Endothelial cell of umbilical vein (primary cell): ENCODE measurements at regions not wholly inside any gene's neighbourhood (a gene's known extent, or its start where the extent isn't known, plus 50 kb on each side); places are given as distances from the start of the nearest gene placed in this dataset.

ENCODE experiments used
- BruUV-seq: library from RNA; stranded (reverse); fragments of 400-500 nt; replicated peaks from 2 replicates; lab custom pipeline; 2021; lab: Mats Ljungman, UMichigan
- CTCF ChIA-PET: fragments of 300-600, 350-600 bp; sonication (Branson Sonifier 250); formaldehyde crosslinking; loops from one replicate; lab custom pipeline; 2021; ENCODE audit warnings: antibody characterized with exemption, inconsistent platforms; lab: Charles Lee
- POLR2A ChIA-PET: fragments of 300-600, 350-600 bp; sonication (Branson Sonifier 250); formaldehyde crosslinking; loops from one replicate; lab custom pipeline; 2021; ENCODE audit warnings: antibody characterized with exemption, inconsistent platforms; lab: Charles Lee
- DNase-seq: peaks from one replicate; pipeline ENCODE4 v3.0.0-alpha.2; 2011; ENCODE audit warnings: low read depth, low spot score
- FAIRE-seq: peaks from 2 replicates; lab custom pipeline; 2011; peaks lifted over from hg19 to GRCh38; lab: Jason Lieb, UNC
- H2AFZ ChIP-seq: 2 replicates; pipeline ENCODE4 v1.6.0; 2012; ENCODE audit warnings: low read depth, low read length, control low read depth, inconsistent platforms
- H3K27ac ChIP-seq: 2 replicates; pipeline ENCODE4 v1.5.1; 2011; ENCODE audit warnings: low read depth, mild to moderate bottlenecking, control low read depth, low read length, moderate library complexity; ENCODE audit not compliant: insufficient read depth
- H3K27me3 ChIP-seq, 2 experiments: 2 replicates each; pipeline versions ENCODE4 v1.6.0 to v1.6.1; 2011; ENCODE audit warnings: low read length in 2 of 2, mixed read lengths in 1 of 2; ENCODE audit not compliant: control insufficient read depth in 2 of 2, insufficient read depth in 2 of 2
- H3K36me3 ChIP-seq, 2 experiments: 2 replicates in 1 of 2; 3 replicates in 1 of 2; pipeline ENCODE4 v1.5.1; 2011; ENCODE audit warnings: low read length in 2 of 2, mild to moderate bottlenecking in 1 of 2, moderate library complexity in 1 of 2; ENCODE audit not compliant: control insufficient read depth in 2 of 2, insufficient read depth in 2 of 2; ENCODE audit errors: extremely low read depth in 1 of 2
- H3K4me1 ChIP-seq: 3 replicates; pipeline ENCODE4 v1.5.1; 2011; ENCODE audit warnings: mild to moderate bottlenecking, low read length; ENCODE audit not compliant: control insufficient read depth, insufficient read depth; ENCODE audit errors: extremely low read depth
- H3K4me2 ChIP-seq: 2 replicates; pipeline ENCODE4 v1.6.1; 2011; ENCODE audit warnings: low read length, control low read depth, mixed read lengths; ENCODE audit not compliant: insufficient read depth
- H3K4me3 ChIP-seq, 3 experiments: fragments of 200-600 bp in 1 of 3; sonication (generic), shearing (Covaris generic) in 1 of 3; replicated peaks in 1 of 3; 2 replicates each; pipeline ENCODE4 v1.5.1; 2011 to 2016; ENCODE audit warnings: control low read depth in 3 of 3, low read length in 3 of 3, mild to moderate bottlenecking in 2 of 3, inconsistent platforms in 1 of 3, low read depth in 1 of 3, moderate library complexity in 1 of 3; ENCODE audit not compliant: insufficient read depth in 1 of 3
- H3K79me2 ChIP-seq: 2 replicates; pipeline ENCODE4 v1.6.0; 2012; ENCODE audit warnings: low read length, inconsistent platforms; ENCODE audit not compliant: control insufficient read depth, insufficient read depth
- H3K9ac ChIP-seq: replicated peaks from 2 replicates; pipeline ENCODE3; 2011; ENCODE audit warnings: low read length, control low read depth; ENCODE audit not compliant: insufficient read depth; ENCODE audit errors: extremely low read depth
- H3K9me1 ChIP-seq: replicated peaks from 3 replicates; pipeline ENCODE4 v1.6.0; 2011; ENCODE audit warnings: mild to moderate bottlenecking, low read length; ENCODE audit not compliant: control insufficient read depth, insufficient read depth; ENCODE audit errors: extremely low read depth
- H3K9me3 ChIP-seq: replicated peaks from 2 replicates; pipeline ENCODE4 v1.5.1; 2012; ENCODE audit warnings: low read length, inconsistent platforms; ENCODE audit not compliant: control insufficient read depth, insufficient read depth
- H4K20me1 ChIP-seq: replicated peaks from 2 replicates; pipeline ENCODE3; 2011; ENCODE audit warnings: mild to moderate bottlenecking, low read length; ENCODE audit not compliant: control insufficient read depth, insufficient read depth; ENCODE audit errors: extremely low read depth
- CTCF ChIP-seq, 2 donors: IDR thresholded peaks; 1 replicate in 1 of 2; 2 replicates in 1 of 2; pipeline ENCODE4 v1.5.1; 2011; ENCODE audit warnings: low read length in 2 of 2, mild to moderate bottlenecking in 2 of 2, moderate library complexity in 2 of 2, control low read depth in 1 of 2, inconsistent platforms in 1 of 2, low read depth in 1 of 2; ENCODE audit not compliant: insufficient read depth in 1 of 2; ENCODE audit errors: extremely low read depth in 1 of 2
- EZH2 ChIP-seq: IDR thresholded peaks from 2 replicates; pipeline ENCODE4 v1.6.1; 2012; ENCODE audit warnings: borderline replicate concordance, low read depth, mild to moderate bottlenecking, moderate library complexity, low read length, inconsistent platforms; ENCODE audit not compliant: severe bottlenecking
- FOS ChIP-seq: IDR thresholded peaks from 2 replicates; pipeline ENCODE4 v1.6.1; 2011; ENCODE audit warnings: mild to moderate bottlenecking, low read length, moderate library complexity, borderline replicate concordance; ENCODE audit not compliant: insufficient read depth
- GATA2 ChIP-seq: IDR thresholded peaks from 2 replicates; pipeline ENCODE4 v1.7.0; 2011; ENCODE audit warnings: low read depth, mild to moderate bottlenecking, moderate library complexity, mixed read lengths, low read length; ENCODE audit not compliant: insufficient read length, insufficient read depth
- JUN ChIP-seq: IDR thresholded peaks from 2 replicates; pipeline ENCODE4 v1.6.1; 2011; ENCODE audit warnings: borderline replicate concordance, low read depth; ENCODE audit not compliant: insufficient read length, insufficient read depth
- MAX ChIP-seq: IDR thresholded peaks from 2 replicates; pipeline ENCODE4 v1.6.1; 2011; ENCODE audit not compliant: insufficient read depth, insufficient read length
- MYC ChIP-seq: IDR thresholded peaks from one replicate; pipeline ENCODE4 v1.6.1; 2011; ENCODE audit warnings: mild to moderate bottlenecking, low read depth, low read length
- POLR2A ChIP-seq: IDR thresholded peaks from 2 replicates; pipeline ENCODE4 v1.6.1; 2012; ENCODE audit warnings: low read depth, mild to moderate bottlenecking, control low read depth, low read length
- POLR2AphosphoS5 ChIP-seq: IDR thresholded peaks from 2 replicates; pipeline ENCODE4 v1.6.1; 2012; ENCODE audit warnings: low read depth, mild to moderate bottlenecking, control low read depth, low read length, moderate library complexity; ENCODE audit not compliant: insufficient read depth
- dilution Hi-C: fragments of 300-500 bp; cut with MboI; formaldehyde crosslinking; loops from one replicate; pipeline ENCODE4 v1.15.0; 2019; ENCODE audit warnings: low sequenced_read_pairs; ENCODE audit not compliant: extremely low pct_ligation_motif_present
- intact Hi-C: fragments of 100-400 bp; cut with micrococcal nuclease; formaldehyde crosslinking; loops from one replicate; pipeline ENCODE4 v1.10.0; 2022

DNA sequence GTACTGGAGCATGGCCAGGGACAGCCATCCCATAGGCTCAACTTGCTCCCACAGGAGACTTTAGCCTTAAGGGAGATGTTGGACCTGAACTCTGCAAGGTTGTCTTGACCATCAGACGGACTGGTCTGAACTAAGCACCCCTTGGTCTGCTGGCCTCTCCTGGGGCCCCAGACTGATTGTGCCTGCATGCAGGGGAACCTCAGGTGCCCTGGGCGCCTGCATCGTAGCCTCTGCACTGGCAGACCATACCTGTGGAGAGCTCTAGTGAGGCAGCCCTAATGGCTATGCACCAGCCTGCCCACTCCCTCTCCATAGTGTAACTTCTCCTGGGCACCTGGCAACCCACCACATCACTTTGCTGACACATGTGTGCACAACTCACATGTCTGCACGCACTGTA lies 395.6 kb downstream of the ZPLD1 start:
- FAIRE-seq, result no peak
- Histone ChIP-seq H3K4me3 (no peak overlapping the region), H3K9me3 (peaks cover 2% of the 10 kb centered on the region), H3K4me1 (no peaks in the 10 kb centered on the region), H3K27ac (no peak overlapping the region), H3K9ac (no peak overlapping the region), H3K27me3 (no peaks in the 10 kb centered on the region), H3K79me2 (no peaks in the 10 kb centered on the region), H3K36me3 (no peaks in the 10 kb centered on the region), H3K4me2 (no peak overlapping the region), H3K9me1 (no peaks in the 10 kb centered on the region), H2AFZ (no peak overlapping the region), H4K20me1 (no peaks in the 10 kb centered on the region)
- TF ChIP-seq EZH2 (no peak), POLR2AphosphoS5 (no peak), MAX (no peak), CTCF (IDR thresholded peaks at IDR 0.05; ENCODE audit: extremely low read depth in 1 of 2, insufficient read depth in 1 of 2, low read depth in 1 of 2, low read length in 2 of 2) (no peak), MYC (no peak), GATA2 (no peak), JUN (no peak), FOS (no peak), POLR2A (no peak)
- ChIA-PET POLR2A (no interaction called here), CTCF (no interaction called here)
- dilution Hi-C loops (no loop called here), intact Hi-C loops (no loop called here)
- DNase-seq, result no peak
- BruUV-seq, result no TSS peak
